GM21825 (cell line): ENCODE measurements at regions not wholly inside any gene's neighbourhood (a gene's known extent, or its start where the extent isn't known, plus 50 kb on each side); places are given as distances from the start of the nearest gene placed in this dataset.
"Not testable (repeated sequence)": the region's sequence is repeated elsewhere in the genome, so short reads cannot be mapped to it uniquely, and the experiment has no call there.

Experiments
- ATAC-seq: cut with Tn5 transposase; IDR thresholded peaks from one replicate; pipeline ENCODE4 v1.9.1; 2021; ENCODE audit warnings: mild to moderate bottlenecking, moderate library complexity; ENCODE audit not compliant: unreplicated experiment

DNA sequence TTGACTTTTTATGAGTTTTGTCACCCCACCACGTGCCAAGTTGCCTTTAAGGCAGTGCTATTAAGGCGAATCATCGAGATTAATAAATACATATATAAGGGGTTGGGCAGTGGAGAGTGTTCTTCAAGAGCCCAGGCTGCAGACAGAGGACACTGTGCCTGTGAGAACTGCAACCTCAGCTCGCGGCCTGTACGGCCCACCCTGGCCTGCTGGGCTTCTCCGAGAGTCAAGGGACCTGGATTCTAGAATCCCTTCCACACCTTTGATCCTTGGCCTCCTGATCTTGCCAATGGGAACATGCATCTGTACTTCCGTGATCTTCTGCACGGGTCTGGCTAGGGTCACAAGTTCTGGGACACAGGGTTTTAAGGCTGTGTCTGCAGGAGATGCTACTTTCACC, 54.5 kb downstream of the IRX5 start:
- ATAC-seq: no peak

DNA sequence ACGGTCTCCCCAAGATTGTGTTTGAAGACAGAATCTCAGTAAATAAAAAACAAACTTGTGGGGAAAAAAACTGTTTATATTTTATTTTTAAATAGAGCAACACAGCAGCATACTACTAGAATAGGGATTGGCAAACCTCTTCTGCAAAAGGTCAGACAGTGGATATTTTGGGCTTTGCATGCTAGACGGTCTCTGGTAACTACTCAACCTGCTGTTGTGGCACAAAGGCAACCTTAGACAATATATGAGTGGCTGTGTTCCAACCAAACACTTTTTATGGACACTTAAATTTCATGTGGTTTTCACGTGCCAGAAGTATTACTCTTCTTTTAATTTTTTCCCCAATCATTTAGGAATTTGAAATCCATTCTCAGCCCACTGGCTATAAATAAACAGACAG, 55.0 kb downstream of the IRX5 start:
- no peak for ATAC-seq

DNA sequence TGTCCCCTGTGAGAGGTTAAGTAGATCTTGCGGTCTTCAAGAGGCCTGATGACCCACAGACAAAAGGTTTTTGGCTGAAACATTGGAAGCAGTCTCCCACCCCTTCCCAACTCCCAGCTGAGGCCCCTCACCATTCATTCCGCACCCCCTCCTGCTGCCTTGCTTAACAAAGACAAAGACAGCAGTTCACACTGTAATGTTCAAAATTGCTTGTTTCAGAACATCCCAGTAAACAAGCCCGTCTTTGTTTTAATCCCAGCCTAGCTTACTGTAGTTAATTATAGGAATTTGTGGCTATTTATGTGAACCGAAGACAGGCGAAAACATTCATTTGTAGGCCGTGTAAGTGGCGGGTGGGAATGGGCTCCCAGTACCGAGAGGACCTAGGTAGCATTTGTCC, 55.7 kb downstream of the IRX5 start:
- no peak for ATAC-seq

DNA sequence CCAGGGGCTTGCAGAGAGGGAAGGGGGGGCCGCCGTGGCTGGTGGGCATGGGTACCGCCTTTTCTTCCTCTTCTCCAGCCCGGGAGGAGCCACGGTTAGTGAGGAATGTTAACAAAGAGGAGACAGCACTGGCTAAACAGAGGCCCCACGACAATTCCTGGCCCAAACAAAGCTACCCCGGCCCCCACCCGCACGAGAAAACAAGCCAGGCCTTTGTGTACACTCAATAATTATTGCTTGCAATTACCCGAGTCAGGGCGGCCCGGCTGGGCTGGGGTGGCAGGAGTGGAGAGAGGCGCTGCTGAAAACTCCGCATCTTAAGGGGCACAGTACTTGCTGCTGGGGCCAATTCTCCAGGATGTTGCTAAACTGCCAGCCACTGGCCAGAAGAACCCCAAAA, 56.4 kb downstream of the IRX5 start:
- no peak for ATAC-seq

DNA sequence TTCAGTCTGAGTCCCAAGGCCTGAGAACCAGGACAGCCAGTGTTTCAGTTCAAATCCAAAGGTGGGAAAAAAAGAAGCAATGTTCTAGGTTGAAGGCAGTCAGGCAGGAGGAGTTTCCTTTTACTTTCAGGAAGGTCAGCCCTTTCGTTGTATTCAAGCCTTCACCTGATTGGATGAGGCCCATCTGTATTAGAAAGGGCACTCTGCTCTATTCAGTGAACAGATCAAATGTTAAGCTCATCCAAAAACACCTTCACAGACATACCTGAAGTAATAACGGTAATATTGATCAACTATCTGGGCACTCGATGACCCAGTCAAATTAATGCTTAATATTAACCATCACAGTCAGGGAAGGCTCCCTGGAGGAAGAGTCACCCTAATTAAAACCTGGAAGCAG, 60.9 kb downstream of the IRX5 start:
- ATAC-seq: no peak

DNA sequence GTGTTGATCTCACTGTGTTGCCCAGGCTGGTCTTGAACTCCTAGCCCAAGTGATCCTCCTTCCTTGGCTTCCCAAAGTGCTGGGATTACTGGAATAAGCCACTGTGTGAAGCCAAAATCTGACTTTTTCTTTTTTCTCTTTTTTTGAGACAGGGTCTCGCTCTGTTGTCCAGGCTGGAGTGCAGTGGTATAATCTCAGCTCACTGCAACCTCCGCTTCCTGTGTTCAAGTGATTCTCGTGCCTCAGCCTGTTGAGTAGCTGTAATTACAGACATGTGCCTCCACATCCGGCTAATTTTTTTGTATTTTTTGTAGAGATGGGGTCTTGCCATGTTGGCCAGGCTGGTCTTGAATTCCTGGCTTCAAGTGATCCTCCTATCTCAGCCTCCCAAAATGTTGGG, 61.3 kb downstream of the IRX5 start:
- not testable (repeated sequence) for ATAC-seq

DNA sequence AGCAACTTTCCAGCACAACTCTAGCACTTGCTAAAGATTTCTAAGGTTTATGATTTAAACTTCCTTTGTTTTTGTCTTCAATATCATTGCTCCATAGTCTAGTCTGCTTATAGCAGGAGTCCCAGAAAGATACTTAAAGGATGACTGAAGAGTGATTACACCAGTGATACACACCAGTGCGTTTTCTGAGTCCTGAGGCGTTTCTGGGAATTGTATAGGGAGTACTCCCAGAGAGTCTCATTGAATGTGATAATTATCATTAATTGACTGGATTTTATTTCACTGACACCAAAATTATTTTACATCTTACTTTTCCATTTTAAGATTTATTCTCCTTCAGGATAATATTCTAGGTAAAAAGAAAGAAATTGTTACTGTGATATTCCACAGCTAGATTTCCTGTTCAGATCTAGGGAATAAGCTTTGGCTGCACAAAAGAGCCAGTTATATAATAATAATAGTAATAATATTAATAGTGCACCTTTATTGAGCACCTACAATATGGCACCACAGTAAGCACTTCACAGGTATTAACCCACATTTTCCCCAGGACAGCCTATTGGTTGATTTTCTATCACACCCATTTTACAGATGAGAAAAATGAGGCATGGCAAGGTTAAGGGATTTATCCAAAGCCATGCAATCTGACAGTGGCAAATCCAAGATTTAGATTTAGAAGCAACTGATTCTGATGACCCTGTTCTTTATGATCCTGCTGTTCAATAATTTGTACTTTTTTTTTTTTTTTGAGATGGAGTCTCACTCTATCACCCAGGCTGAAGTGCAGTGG, 62.6 kb downstream of the IRX5 start:
- no peak for ATAC-seq

DNA sequence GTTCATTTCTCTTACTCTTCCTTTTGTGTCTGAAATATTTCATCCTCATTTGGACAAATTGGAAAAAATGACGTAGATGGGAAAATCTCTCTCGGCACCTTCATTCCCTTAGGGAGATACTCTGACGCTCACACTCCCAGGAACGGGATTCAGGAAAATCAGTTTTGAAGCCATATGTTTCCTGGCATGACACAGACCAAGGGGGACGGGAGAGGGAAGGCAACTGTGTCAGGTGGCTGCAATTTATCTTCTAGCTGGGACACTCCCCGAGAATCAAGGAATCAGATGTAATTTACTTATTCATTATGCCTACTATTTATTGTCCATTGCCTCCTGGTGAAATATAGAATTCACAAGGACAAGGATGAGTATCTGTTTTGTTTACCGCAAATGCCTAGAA, 65.5 kb downstream of the IRX5 start:
- no peak for ATAC-seq

DNA sequence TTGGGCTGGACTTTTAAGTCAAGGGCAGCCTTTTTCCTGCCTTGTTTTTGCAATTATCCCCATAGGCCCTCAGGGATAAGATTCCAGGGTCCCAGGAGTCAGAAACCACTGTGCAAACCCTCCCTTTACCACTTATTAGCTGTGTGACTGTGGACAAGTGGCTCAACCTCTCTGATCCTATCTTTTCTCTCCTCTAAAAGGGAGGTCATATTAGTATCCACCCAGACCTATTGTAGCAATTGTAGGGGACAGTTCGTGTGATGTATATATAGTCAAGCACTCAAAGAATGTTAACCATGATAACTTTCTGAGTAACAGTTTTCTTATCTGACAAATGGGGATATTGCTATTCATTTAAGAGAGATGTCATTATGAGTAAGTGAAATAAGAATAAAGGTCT, 68.2 kb downstream of the IRX5 start:
- no peak for ATAC-seq

DNA sequence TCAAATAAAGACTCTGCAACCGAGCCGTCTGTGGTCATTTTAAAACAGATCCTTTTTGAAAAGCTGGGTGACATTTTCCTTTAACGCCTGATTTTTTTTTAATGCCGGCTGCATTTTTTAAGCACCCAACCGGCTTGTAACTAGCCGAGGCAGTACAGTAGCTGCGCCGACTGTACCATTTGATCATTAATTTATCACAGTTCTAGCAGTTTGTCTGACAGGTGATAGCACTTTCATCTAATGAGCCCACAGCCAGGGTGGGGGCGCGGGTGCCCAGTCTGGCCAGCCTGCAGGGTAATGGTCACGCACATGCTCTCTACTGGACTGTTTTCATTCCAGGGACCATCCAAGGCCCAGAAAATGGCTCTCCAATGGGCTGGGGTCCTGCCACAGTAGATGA, 68.8 kb downstream of the IRX5 start:
- no peak for ATAC-seq

DNA sequence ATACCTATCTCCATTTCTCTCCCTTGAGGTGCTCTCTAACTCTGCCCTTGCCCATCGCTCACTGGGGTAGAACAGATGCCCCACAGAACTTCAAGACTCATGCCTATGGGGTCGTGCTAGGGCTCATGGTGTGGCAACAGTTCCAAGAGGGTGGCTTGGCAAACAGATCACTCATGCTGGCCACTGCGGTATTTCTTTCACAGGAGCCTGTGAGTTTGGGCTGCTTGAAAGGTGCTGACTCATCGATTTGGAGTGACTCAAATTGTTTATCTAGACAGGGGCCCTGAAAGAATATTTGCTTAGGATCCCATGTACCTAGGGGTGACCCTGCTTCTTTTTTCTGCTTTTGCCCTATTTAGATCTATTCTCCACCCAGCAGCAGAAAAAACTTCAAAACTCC, 69.9 kb downstream of the IRX5 start:
- no peak for ATAC-seq

DNA sequence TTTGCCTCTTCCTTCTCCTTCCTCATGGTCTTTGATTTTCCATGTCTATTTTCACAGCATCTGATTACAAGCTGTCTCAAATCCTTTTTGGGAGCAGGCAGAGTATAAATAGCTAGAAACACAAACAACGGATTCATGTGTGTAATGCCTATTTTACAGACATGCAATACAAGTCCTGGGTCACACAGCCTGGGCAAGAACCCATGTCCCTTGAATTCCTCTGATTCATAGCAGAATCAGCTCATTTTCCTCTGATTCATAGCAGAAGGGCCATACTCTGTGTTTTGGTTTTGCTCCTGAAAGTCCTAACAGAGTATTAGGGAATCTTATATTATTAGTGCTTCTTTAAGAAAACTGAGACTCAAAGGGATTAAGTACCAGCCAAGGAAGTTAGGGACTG, 71.3 kb downstream of the IRX5 start:
- no peak for ATAC-seq

DNA sequence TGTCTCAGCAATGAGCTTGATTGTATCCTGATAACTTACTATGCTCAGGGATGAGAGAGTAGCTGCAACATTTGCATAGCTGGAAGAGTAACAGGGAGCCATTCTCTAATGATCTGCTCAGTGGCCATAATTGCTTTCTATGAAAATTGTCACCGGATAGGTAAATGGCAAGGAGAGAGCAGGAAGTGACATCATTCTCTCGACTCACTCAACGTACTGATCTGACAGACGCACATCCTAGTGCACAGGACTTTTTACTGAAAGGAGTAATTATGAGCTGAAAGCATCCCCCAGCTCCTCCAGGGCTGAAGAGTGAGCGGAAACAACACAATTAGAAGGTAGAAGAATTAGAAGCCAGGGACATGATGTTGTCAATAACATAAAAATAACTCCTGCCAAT, 71.8 kb downstream of the IRX5 start:
- ATAC-seq: no peak

DNA sequence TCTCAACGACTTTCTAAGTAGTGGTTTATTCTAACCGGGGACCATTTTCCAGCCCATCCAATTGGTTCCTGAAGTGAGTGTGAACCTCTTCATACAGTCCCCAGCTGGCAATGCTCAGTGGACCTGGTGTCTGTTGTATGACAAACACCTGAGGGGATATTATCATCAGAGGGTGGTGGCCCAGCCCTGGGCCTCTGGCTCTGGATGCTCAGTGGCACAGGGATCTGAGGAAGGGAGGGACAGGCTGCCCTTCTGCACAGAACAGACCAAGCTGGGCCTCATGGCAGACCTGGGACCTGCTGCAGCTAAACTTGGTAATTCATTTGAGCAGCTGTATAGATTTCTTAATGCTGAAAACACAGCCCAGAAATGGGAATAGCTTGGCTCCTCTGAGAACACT, 72.6 kb downstream of the IRX5 start:
- no peak for ATAC-seq

DNA sequence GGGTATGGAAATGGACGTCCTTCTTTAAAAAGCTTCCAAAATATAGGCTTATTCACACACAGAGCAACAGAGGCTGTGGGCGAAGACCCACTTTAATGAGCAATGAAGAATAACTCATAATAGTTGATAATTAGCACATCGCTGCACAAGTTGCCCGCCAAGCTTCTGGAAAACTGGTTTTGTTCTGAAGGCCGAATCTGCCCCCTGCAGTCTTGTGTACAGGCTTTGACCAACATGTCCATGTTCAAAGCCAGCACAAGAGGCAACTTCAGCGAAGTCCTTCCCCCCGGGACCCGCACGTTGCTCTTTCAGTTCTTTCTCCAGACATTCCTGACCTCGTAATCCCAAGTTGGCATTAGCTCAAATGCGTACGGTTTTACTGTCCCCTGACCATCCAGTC, 73.3 kb downstream of the IRX5 start:
- ATAC-seq: no peak

DNA sequence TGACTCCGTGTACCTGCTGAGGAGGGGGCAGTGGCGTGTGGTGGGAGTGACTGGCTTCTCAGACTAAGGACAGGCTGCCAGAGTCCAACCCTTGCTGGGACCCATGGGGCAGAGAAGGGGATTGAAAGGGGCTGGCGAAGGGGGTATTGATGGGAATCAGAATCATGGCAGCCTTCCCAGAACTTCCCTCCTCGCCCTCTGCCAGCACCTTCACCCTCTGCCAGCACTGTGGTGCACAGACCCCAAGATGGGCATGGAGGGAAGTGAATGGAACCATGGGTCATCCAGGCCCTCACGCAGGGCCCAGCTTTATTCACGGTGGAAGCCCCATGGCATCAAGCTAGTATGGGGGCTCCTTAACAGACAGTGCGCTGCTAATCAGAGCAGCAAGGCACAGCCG, 76.8 kb downstream of the IRX5 start:
- no peak for ATAC-seq

DNA sequence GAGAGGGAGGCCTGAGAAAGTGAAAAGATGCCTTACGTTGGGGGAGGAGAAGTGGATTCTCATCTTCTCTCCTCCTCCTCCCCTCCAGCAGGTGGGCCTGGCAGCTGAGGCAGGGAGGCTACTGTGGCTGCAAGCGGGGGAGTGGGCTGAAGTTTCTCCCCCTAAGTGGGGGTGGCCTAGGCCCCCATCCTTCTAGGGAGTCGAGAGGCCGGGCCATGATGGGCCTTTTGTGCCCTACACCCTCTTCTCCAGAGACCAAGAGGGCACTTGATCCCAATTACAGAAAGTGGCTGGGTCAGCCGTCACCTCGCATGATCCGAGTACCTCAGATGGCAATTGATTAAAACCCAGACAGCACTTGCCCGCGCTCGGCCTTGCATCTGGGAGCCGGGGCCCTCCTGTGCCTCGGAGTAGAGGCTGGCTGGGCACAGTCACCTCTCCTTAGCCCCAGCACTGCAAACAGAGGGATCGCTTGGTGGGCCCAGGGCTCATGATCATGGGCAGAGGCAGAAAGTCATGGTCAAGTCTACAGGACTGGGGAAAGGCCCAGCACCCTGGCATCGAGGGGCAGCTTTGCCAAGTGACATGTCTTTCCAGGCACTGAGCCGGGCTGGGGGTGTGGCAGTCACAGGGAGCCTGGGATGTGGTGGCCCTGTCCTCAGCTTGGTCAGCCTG, 78.3 kb downstream of the IRX5 start:
- no peak for ATAC-seq

DNA sequence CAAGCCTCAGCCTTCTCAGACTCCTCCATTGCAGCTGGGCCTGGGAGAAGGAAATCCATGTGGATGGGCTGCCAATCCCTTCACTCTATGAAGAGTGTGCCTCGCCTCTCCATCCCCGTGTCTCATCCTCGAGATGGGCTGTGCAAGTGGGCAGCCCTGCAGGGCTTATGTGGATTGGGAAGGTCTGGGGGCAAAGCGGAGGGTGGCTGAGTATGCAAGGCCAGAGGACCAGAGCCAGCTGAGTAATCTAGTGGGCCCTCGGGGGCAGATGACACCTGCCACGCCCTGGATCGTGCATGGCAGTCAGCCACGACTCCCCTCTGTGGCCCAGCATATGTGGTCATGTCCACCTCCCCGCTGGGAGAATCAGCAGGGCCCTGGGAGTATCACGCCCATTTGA, 78.9 kb downstream of the IRX5 start:
- ATAC-seq: no peak

DNA sequence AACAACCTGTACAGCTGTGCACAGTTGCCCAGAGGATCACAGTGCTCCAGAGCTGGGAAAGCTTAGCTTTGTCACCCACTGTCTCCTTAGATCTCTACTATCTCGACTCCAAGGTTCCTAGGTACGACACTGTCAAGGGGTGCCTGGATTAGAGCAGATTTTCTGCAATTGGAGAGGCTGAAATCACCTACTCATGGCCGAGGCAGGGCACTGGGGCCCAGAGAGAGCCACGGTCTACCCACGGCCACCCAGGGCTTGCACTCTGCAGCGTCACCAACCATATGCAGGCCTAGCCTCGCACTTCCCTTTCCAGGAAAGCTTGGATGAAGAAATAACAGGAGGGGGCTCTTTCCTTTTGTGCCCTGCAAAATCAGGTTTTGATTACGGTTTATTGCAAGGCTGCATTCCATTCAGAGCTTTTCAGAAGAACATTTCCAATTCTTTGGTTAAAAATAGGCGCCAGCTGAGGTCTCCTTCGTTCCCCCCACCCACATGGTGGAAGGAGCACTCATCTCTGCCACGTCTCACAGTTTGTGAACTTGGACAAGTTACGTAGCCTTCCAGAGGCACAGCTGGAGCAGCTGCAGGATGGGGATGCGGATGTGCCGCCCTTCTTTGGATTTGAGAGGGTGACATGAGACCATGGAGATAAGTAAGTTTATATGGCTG, 80.0 kb downstream of the IRX5 start:
- ATAC-seq: no peak

DNA sequence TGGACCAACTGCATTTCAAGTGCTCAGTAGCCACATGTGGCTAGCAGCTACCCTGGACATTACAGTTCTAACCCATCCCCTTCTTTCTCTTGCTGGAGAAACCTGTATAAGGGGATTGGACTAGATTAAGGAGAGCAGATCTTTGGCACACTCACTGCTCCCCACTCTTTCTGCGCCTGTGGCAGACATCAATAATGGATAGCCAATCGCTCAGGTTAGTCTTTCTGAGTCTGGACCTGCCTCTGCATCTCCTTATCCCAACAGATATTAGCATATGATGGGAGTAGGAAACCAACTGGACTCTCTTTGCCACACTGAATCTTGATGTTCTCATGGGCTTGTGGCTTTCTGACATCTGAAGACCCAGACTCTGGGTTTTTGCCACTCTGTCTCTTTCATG, 81.7 kb downstream of the IRX5 start:
- ATAC-seq: no peak

DNA sequence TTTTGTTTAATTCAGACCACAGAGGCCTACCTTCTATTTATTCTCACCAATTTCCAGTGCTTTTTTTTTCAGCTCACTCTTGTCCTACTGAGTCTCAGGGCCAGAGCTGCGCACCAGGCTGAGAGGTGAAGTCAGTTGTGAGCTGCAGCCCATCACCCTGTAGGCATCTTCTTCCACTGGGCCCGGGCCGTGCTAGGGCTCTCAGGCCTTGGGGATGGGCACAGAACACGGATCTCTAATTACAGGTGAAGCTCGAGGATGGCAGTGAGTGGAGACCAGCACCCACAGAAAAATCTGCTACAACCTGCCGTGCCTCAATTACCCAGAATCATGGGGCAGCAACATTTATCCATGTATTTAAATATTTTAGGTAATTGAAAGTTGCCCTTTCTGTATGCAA, 82.1 kb downstream of the IRX5 start:
- no peak for ATAC-seq

DNA sequence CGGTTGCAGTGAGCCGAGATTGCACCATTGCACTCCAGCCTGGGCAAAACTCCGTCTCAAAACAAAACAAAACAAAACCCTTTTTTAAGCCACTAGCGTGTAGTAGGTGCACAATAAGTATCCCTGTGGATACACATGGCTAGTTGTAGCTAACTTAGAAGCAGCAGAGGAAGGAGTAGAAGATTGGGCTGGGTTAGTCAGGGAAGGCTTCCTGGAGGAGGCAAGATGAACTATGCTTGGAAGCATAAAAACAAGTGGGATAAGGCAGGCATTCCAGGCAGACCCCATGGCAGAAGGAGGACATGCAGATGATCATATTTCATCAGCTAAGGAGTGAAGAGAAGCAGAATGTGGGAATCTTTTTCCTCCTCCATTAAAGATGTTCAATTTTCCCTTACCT, 83.4 kb downstream of the IRX5 start:
- no peak for ATAC-seq
